Ascending aorta (tissue), 2 donors: ENCODE measurements at regions not wholly inside any gene's neighbourhood (a gene's known extent, or its start where the extent isn't known, plus 50 kb on each side); places are given as distances from the start of the nearest gene placed in this dataset.

Experiments used
- DNase-seq, 2 donors: peaks; one replicate each; pipeline ENCODE4 v3.0.0-alpha.2; 2019; ENCODE audit warnings: low spot score in 2 of 2
- H3K27ac ChIP-seq, 2 donors: fragments of 200-600 bp; sonication (generic); one replicate each; pipeline ENCODE4 v1.5.1; 2016 to 2017; ENCODE audit warnings: mild to moderate bottlenecking in 1 of 2
- H3K27me3 ChIP-seq: fragments of 200-600 bp; sonication (generic); one replicate; pipeline ENCODE4 v1.5.1; 2017
- H3K36me3 ChIP-seq, 2 donors: fragments of 200-600 bp; sonication (generic); one replicate each; pipeline ENCODE4 v1.5.1; 2016
- H3K4me1 ChIP-seq, 2 donors: fragments of 200-600 bp; sonication (generic); one replicate each; pipeline ENCODE4 v1.5.1; 2016 to 2017; ENCODE audit warnings: mild to moderate bottlenecking in 1 of 2
- H3K4me3 ChIP-seq, 2 donors: fragments of 200-600 bp; sonication (generic); one replicate each; pipeline ENCODE4 v1.5.1; 2016 to 2017; ENCODE audit warnings: mild to moderate bottlenecking in 1 of 2
- H3K9me3 ChIP-seq, 2 donors: fragments of 200-600 bp; sonication (generic); one replicate each; pipeline ENCODE4 v1.5.1; 2016
- CTCF ChIP-seq, 3 experiments: fragments of 200-600 bp in 2 of 3; fragments of 450-650 bp in 1 of 3; sonication (generic) in 2 of 3; IDR thresholded peaks; one replicate each; pipeline ENCODE4 v1.5.1; 2016 to 2019; ENCODE audit warnings: antibody characterized with exemption in 3 of 3, mild to moderate bottlenecking in 1 of 3, moderate library complexity in 1 of 3
- intact Hi-C: fragments of 100-400 bp; cut with DNase I; formaldehyde crosslinking; loops from one replicate; pipeline ENCODE4 v1.15.1; 2023

GRCh38 chr1:187257476-187257875, 428.7 kb downstream of the PLA2G4A start:
- no peaks in the 10 kb centered on the region for H3K9me3 ChIP-seq
- no peak for TF ChIP-seq CTCF (IDR thresholded peaks at IDR 0.05)
- H3K4me1 ChIP-seq = no peaks in the 10 kb centered on the region
- intact Hi-C loops = no loop called here
- DNase-seq = no peak
- no peaks in the 10 kb centered on the region for H3K27me3 ChIP-seq
- H3K27ac ChIP-seq = no peak overlapping the region
- H3K4me3 ChIP-seq = no peak overlapping the region
- no peaks in the 10 kb centered on the region for H3K36me3 ChIP-seq

DNA sequence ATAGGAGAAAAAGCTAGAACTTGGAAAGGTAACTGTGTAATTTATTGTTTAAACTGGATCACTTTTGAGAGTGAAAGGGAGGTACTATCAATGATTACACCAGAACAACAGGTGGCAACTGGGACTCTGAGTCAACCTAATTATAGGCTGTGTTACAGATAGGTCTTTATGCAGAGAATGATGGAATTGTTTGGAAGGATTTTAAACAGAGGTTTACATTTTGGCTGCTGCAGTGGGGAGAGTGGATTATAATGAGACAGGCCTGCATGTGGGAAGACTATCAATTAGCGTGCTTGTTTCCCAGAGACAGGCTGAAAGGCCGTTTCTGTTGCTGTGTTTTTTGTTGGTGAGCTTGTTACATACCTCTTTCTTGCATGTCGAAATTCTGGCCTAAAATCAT, 432.9 kb downstream of the PLA2G4A start:
- no peaks in the 10 kb centered on the region for H3K4me1 ChIP-seq
- no peaks in the 10 kb centered on the region for H3K9me3 ChIP-seq
- no peak overlapping the region for H3K4me3 ChIP-seq
- no peak for DNase-seq
- intact Hi-C loops = no loop called here
- no peak overlapping the region for H3K27ac ChIP-seq
- no peaks in the 10 kb centered on the region for H3K27me3 ChIP-seq
- no peak for TF ChIP-seq CTCF (IDR thresholded peaks at IDR 0.05)
- no peaks in the 10 kb centered on the region for H3K36me3 ChIP-seq

GRCh38 chr1:187262731-187263130, 434.0 kb downstream of the PLA2G4A start:
- H3K9me3 ChIP-seq = no peaks in the 10 kb centered on the region
- H3K36me3 ChIP-seq = no peaks in the 10 kb centered on the region
- no peaks in the 10 kb centered on the region for H3K27me3 ChIP-seq
- no peak overlapping the region for H3K4me3 ChIP-seq
- no peaks in the 10 kb centered on the region for H3K4me1 ChIP-seq
- intact Hi-C loops = no loop called here
- no peak for DNase-seq
- no peak for TF ChIP-seq CTCF (IDR thresholded peaks at IDR 0.05)
- H3K27ac ChIP-seq = no peak overlapping the region

- no peaks in the 10 kb centered on the region for H3K4me1 ChIP-seq
- H3K4me3 ChIP-seq = no peak overlapping the region
- no peak for DNase-seq
- no peaks in the 10 kb centered on the region for H3K27me3 ChIP-seq
- H3K9me3 ChIP-seq = no peaks in the 10 kb centered on the region
- intact Hi-C loops = no loop called here
- H3K27ac ChIP-seq = no peak overlapping the region
- TF ChIP-seq CTCF (IDR thresholded peaks at IDR 0.05) = no peak
- no peaks in the 10 kb centered on the region for H3K36me3 ChIP-seq
These were observed 436.4 kb downstream of the PLA2G4A start for GRCh38 chr1:187264995-187265602.

DNA sequence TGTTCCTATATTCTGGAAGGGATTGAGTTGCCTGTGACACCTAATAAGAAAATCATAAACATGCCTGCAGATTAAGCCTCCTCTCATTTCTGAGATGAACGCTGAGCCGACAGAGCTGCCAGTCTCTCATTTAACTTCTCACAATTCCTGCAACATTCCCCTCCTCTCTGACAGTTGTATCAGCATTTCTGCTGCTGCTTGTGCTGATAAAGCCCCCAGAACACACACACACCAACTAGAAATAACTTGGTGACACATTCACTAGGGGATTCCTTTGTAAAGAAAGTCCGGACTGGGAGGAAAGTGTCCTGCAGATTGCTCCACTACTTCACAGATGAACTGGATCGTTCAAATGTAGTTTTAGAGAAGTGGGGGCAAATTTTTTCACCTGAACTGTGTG, 437.3 kb downstream of the PLA2G4A start:
- Histone ChIP-seq H3K4me3 (no peak overlapping the region), H3K4me1 (no peaks in the 10 kb centered on the region), H3K36me3 (no peaks in the 10 kb centered on the region), H3K27me3 (no peaks in the 10 kb centered on the region), H3K27ac (no peak overlapping the region), H3K9me3 (no peaks in the 10 kb centered on the region)
- intact Hi-C loops = no loop called here
- TF ChIP-seq CTCF (IDR thresholded peaks at IDR 0.05) = no peak
- no peak for DNase-seq

- Histone ChIP-seq H3K27ac (no peak overlapping the region), H3K9me3 (no peaks in the 10 kb centered on the region), H3K36me3 (no peaks in the 10 kb centered on the region), H3K4me1 (no peaks in the 10 kb centered on the region), H3K4me3 (no peak overlapping the region), H3K27me3 (no peaks in the 10 kb centered on the region)
- DNase-seq = no peak
- TF ChIP-seq CTCF (IDR thresholded peaks at IDR 0.05) = no peak
- intact Hi-C loops = no loop called here
These were observed 439.1 kb downstream of the PLA2G4A start for GRCh38 chr1:187267827-187268226.
